ENCODE measurements at regions not wholly inside any gene's neighbourhood (a gene's known extent, or its start where the extent isn't known, plus 50 kb on each side); places are given as distances from the start of the nearest gene placed in this dataset.

DNA sequence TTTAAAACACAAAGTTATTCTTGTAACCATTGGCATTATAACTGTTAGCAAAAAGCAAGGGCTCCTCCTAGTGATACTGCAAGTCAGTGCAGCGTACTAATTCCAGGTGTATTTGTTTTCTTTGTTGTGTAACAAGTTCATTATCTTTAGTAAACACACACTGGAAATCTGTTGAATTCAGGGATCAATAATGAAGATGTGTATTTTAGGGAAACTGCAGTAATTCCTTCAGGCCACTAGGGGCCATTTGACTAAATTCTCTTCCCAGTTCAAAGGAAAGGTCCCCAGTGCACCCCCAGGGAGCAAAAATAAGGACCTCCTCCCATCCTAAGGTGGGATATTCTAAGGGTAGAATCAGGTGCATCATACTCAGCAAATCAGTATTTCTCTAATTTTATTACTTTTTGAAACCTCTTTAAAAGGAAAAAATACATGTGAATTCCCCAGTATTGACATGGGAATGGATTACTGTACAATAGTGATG lies 158.6 kb upstream of the LYZL1 start:
- DNase-seq: peak in 1 of 2 donors; percentile 11

DNA sequence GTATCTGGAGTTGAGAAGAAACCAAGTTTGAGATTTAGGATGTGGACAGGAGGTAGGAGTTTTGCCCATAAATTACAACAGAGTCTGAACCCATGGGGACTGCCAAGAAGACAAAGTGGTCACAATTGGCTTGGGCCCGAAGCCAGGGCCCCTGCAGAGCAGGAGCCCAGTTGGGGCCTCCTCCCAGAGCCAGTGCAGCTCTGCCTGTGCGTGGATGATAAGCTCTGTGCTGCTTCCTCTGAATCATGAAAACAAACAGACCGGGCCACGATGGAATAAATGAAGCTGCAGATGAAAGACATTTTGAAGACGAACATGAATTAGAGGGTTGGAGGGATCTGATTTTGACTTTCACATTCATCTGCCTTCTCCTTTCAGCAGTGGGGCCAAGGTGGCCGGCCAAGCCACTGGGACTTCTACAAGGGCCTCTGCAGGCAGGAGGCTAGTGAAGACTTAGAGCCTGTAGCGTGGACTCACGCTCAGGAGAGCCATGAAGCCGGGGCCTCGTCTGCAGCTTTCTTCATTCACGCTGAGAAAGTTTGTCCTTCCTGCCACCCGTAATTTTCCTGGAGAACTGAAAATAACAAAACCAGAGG lies 156.8 kb upstream of the LYZL1 start:
- DNase-seq: no peak

DNA sequence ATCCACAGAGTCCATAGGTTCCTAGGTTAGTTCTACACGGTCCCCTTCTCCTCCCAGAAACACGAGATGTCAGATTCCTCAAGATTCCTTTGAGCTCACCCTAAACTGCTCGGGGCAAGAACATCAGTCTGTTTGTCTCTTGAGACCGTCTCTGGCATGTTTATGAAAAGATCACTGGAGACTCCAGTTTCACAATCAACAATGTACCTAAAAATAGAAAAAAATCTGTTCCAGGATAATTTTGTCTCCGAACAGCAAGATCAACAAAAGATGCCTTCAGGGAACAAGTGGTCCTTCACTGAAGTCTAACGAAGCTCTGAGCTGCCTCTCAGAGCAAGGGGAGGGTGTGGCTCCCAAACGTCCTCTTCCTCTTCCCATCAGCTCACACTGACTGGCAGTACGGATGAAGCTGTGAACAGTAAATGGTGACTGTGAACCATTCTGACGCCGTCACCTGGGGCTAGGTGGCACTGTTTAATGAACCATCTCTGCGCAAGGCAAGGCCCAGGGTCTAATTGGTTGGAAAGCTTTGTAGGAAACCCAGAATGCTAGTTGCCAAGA lies 156.2 kb upstream of the LYZL1 start:
- DNase-seq: no peak

DNA sequence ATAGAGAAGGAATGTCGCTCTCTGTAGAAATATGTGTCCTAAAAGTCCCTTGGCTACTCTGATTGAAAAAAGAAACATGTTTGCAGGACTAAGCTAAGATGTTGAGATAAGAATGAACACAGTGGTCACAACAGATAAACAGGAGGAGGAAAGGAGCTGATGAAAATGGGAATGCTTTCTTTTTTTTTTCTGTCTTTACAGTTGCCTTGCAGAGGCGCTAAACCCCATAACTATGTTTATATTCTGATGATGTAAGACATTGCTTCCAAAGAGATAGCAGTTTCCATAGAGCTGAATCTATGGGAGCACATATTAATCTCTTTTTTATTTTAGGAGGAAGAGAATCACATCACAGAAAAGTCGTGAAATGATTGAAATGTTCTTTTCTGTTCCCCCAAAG lies 153.5 kb upstream of the LYZL1 start:
- DNase-seq: no peak

GRCh38 chr10:29136411-29136810 lies 152.5 kb upstream of the LYZL1 start:
- no peak for DNase-seq

DNA sequence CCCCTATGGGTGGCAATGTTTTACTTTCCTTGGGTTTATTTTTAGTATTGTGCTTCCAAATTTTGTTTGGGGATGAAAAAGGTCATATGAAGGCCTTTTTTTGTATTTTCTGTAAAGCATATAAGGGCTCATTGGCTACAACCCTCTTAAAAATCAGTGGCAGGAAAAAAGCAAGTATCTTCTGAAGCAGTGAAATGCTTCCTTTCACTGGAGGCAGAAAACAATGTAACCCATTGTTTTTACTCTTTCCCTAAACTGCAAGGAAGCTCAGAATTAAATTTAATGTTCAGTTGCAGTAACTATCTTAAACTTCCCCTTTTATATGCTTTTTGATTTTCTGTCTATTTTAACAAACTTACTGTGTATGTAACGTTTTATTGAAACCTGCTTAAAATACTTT lies 148.7 kb upstream of the LYZL1 start:
- DNase-seq: no peak

DNA sequence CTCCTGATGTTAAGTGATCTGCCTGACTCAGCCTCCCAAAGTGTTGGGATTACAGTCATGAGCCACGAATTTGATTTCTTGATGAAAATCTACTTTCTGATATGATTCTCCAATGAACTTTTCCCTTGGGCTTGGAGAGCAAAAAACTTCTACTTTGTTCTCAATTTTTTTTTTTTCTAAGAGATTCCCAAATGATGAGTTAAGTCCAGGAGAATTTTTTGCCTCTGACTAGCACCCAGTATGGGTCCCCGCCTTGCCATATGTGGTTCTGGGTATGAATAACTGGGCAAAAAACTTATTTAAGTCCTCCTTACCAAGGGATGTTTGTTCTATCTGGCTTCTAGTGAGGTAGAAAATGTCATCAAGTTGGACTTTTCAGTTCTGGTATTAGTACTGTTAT lies 147.9 kb upstream of the LYZL1 start:
- no peak for DNase-seq

DNA sequence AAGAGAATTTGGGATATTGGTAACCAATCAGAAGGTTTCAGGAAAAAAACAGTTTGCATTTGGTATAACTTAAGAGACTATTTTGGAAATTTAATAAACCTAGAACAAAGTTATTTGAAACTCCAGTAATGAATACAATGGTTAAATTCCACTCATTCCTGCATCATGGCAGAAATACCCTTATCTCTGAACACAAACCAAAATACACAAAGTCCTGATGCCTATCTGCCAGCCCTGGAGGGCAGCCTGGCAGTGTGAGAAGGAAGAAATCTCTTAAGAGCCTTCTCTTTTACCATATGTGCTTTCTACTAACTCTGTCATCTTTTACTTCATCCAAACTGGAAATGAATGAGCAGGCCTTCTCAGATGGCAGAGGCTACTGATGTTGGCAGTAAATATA lies 147.1 kb upstream of the LYZL1 start:
- no peak for DNase-seq

- DNase-seq: no peak
These were observed 146.2 kb upstream of the LYZL1 start for GRCh38 chr10:29142516-29143314.

GRCh38 chr10:29144126-29144525 lies 144.7 kb upstream of the LYZL1 start:
- no peak for DNase-seq

DNA sequence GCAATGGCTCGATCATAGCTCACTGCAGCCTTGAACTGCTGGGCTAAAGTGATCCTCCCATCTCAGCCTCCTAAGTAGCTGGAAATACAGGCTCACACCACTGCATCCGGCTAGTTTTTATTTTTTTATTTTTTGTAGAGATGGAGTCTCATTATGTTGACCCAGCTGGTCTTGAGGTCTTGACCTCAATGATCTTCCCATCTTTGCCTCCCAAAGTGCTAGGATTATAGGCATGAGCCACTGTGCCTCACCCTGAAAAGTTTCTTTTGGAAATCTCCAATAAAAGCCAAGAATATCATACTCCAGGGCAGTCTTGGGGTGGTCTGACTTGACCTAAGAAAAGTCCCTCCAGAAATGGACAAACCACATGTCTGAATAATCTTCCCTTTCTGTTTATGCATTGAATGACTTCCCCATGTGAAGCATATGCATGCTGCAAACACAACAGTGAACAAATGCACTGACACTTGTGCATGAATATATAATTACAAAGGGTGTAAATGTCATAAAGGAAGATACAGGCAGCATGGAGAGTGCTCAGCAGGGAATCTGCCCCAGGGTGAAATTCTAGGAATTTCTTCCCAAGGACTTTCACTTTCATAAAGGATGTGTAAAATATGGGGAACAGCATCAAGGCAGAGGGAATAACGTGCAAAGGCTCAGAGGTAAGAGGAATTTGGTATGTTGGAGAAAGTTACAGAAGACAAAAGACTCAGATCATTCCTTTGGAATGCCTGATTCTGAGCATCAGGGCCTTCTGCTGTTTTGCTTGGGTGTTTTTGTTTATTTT lies 142.4 kb upstream of the LYZL1 start:
- no peak for DNase-seq

GRCh38 chr10:29150010-29150409 lies 138.9 kb upstream of the LYZL1 start:
- no peak for DNase-seq

- no peak for DNase-seq
These were observed 137.9 kb upstream of the LYZL1 start for GRCh38 chr10:29151005-29151404.

DNA sequence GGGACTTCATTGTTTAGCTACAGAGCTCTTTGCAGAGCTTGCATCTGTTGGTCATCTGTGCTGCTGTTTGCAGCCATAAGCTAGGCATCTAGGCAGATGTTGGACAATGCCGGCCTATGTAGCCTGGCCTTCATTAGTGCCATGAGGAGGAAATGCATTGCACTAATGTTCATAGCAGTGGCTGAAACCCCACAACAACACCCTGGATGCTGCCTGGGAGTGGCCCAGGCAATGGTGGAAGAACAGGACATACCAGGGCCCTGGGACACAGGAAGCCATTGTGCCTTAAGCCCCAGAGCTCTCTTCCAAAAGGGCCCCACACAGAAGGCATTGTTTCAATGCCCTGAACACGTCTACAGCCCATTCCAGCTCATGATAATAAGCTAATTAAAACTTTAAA lies 131.5 kb upstream of the LYZL1 start:
- DNase-seq: no peak

DNA sequence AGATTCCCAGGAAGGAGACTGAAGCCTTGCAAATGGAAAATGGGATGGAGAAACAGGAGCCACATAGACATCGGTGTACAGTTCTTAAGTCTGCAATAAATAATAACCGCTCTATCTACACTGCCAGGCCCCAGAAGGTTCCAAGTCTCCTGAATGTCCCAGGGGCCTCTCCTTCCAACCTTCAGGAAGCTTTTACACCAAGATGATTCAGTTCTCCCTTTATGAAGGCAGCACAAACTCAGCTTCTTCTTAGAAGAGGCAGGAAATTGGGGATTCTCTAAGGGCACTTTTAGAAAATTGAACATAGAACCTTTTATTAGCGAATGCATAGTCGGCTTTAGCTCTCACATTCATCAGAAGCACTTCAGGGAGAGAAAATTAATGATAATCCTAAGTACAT lies 130.8 kb upstream of the LYZL1 start:
- DNase-seq: no peak

DNA sequence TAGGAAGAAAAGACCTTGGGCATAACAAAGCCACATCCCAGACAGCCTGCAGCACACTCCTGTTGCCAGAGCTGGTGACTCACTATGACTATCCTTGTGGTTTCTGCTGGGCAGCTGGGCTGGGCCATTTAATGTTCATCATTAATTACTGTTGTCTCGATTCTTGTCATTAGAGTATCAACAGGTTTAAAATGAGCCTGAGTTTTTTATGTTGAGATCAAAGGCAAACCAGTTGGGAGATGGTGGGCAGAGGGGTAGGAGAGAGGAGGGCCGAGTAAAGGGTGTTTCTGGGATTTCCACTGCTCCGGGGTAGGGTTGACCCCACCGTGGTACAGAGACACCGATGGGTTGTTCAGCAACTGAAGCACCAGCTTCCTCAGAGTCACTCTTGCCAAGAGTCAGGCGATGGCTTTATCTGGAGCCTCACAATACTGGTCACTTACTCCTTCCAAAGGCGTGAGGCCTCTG lies 128.7 kb upstream of the LYZL1 start:
- DNase-seq: no peak

- DNase-seq: no peak
These were observed 125.1 kb upstream of the LYZL1 start for GRCh38 chr10:29163746-29164145.

- DNase-seq: no peak
These were observed 122.2 kb upstream of the LYZL1 start for GRCh38 chr10:29166713-29167112.

DNA sequence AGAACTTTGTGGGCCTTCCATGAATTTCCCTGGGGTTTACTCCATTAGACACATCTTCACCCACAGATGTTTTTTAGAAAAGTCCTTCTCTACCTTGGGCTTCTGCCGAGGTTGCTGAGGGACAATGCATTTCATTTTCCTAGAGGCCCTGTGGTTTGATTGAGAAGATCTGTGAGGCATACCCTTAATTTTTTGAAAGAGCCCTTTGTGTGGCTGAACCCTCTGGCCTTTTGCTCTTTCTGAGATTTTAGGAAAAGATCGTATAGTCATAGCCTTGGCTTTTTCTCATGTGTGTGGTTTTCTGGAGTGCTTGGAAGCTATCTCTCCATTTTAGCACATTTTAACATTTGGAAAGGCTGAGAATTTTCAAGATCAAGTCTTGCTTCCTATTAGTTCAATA lies 119.8 kb upstream of the LYZL1 start:
- no peak for DNase-seq

DNA sequence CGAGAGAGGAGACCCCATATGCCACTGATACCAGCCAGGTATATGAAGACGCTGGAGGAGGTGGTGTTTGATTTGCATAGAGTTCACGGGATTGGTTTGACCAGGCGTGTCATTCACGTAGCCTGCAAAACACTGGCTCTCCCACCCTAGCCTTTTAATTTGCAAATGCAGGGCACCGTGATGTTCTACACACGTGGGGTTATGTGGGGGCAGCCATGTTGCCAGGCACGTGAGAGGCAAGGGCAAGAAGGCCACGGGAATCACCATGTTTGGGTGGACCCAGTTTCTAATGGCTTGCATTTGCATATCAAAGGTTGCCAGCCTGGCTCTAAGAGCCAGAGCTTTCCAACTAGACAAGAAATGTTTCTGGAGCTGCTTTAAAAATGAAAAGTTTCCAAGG lies 117.2 kb upstream of the LYZL1 start:
- no peak for DNase-seq

DNA sequence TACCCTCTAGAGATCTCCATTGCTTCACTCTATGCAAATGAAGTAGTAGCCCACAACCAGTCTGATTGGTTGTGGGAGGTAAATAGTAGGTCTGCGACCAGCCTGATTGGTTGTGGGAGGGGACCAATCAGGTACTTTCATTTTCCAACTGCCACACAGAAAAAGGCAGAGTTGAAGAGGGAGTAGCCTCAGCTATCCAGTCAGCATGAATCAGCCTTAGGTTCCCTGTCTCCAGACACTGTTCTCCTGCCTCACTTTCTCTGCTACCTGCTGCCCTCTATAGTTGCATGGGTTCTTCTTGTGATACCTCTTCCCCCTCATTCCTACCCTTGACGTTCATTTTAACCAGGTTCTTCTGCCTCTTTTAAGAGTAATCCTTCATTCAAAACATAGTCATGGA lies 114.5 kb upstream of the LYZL1 start:
- DNase-seq: no peak

- DNase-seq: no peak
These were observed 111.7 kb upstream of the LYZL1 start for GRCh38 chr10:29176845-29177832.

All from inflammatory macrophage (primary cell).